ENCODE measurements at regions not wholly inside any gene's neighbourhood (a gene's known extent, or its start where the extent isn't known, plus 50 kb on each side); places are given as distances from the start of the nearest gene placed in this dataset.

- intact Hi-C loops (cut with micrococcal nuclease): no loop called here
- Histone ChIP-seq H3K4me2 (replicated peaks; ENCODE audit: extremely low read depth, low read length, poor library complexity, severe bottlenecking) (no peak overlapping the region), H3K9ac (ENCODE audit: insufficient read depth, low read length, poor library complexity, severe bottlenecking) (no peak overlapping the region), H2AFZ (ENCODE audit: insufficient read depth, low read depth, low read length, poor library complexity, severe bottlenecking) (no peak overlapping the region), H3K9me3 (replicated peaks in 1 of 2; ENCODE audit: control insufficient read depth in 1 of 2, insufficient read depth in 1 of 2, low read length in 2 of 2) (no peaks in the 10 kb centered on the region), H4K20me1 (ENCODE audit: insufficient read depth, low read length) (no peaks in the 10 kb centered on the region), H3K4me1 (ENCODE audit: control insufficient read depth in 1 of 2, insufficient read depth in 2 of 2, low read length in 2 of 2) (no peaks in the 10 kb centered on the region), H3K36me3 (replicated peaks in 1 of 2; ENCODE audit: control insufficient read depth in 1 of 2, insufficient read depth in 2 of 2, low read length in 2 of 2) (no peaks in the 10 kb centered on the region), H3K27ac (ENCODE audit: low read depth in 1 of 2, low read length in 2 of 2) (no peak overlapping the region), H3K4me3 (replicated peaks in 1 of 3; ENCODE audit: low read depth in 2 of 3, low read length in 3 of 3) (no peak overlapping the region), H3K27me3 (ENCODE audit: control insufficient read depth in 2 of 2, insufficient read depth in 2 of 2, low read length in 2 of 2) (no peaks in the 10 kb centered on the region), H3K79me2 (ENCODE audit: insufficient read depth, low read length) (no peaks in the 10 kb centered on the region)
- Mint-ChIP-seq H3K27ac (no peak overlapping the region), H3K9me3 (peaks cover 0 to 4% (median 0%) of the 10 kb centered on the region in 7 donors), H3K4me1 (no peaks in the 10 kb centered on the region), H3K36me3 (no peaks in the 10 kb centered on the region), H3K4me3 (no peak overlapping the region), H3K27me3 (ENCODE audit: low read depth in 3 of 3) (no peaks in the 10 kb centered on the region)
- no CpG with 5 or more reads among the region's 3 CpGs for WGBS (ENCODE audit: insufficient coverage)
- TF ChIP-seq CTCF (IDR thresholded peaks at IDR 0.05): no peak
- DNase-seq: no peak
Observed at GRCh38 chr2:49600524-49600923, 446.2 kb upstream of the FSHR start.

- no peak for DNase-seq
- TF ChIP-seq CTCF (IDR thresholded peaks at IDR 0.05): no peak
- Histone ChIP-seq H3K79me2 (ENCODE audit: insufficient read depth, low read length) (no peaks in the 10 kb centered on the region), H3K4me1 (ENCODE audit: control insufficient read depth in 1 of 2, insufficient read depth in 2 of 2, low read length in 2 of 2) (no peaks in the 10 kb centered on the region), H4K20me1 (ENCODE audit: insufficient read depth, low read length) (no peaks in the 10 kb centered on the region), H3K9me3 (replicated peaks in 1 of 2; ENCODE audit: control insufficient read depth in 1 of 2, insufficient read depth in 1 of 2, low read length in 2 of 2) (peaks cover 12 to 17% of the 10 kb centered on the region in 2 donors), H3K27me3 (ENCODE audit: control insufficient read depth in 2 of 2, insufficient read depth in 2 of 2, low read length in 2 of 2) (no peaks in the 10 kb centered on the region), H2AFZ (ENCODE audit: insufficient read depth, low read depth, low read length, poor library complexity, severe bottlenecking) (no peak overlapping the region), H3K4me2 (replicated peaks; ENCODE audit: extremely low read depth, low read length, poor library complexity, severe bottlenecking) (no peak overlapping the region), H3K9ac (ENCODE audit: insufficient read depth, low read length, poor library complexity, severe bottlenecking) (no peak overlapping the region), H3K27ac (ENCODE audit: low read depth in 1 of 2, low read length in 2 of 2) (no peak overlapping the region), H3K36me3 (replicated peaks in 1 of 2; ENCODE audit: control insufficient read depth in 1 of 2, insufficient read depth in 2 of 2, low read length in 2 of 2) (no peaks in the 10 kb centered on the region), H3K4me3 (replicated peaks in 1 of 3; ENCODE audit: low read depth in 2 of 3, low read length in 3 of 3) (no peak overlapping the region)
- intact Hi-C loops (cut with micrococcal nuclease): no loop called here
- Mint-ChIP-seq H3K4me1 (no peaks in the 10 kb centered on the region), H3K36me3 (no peaks in the 10 kb centered on the region), H3K27me3 (ENCODE audit: low read depth in 3 of 3) (no peaks in the 10 kb centered on the region), H3K9me3 (peaks cover 0 to 14% (median 7%) of the 10 kb centered on the region in 7 donors), H3K4me3 (no peak overlapping the region), H3K27ac (no peak overlapping the region)
- WGBS (ENCODE audit: insufficient coverage): no CpG with 5 or more reads among the region's 1 CpG
Observed at GRCh38 chr2:49598231-49598630, 443.9 kb upstream of the FSHR start.

All from CD14-positive monocyte (primary cell).